HEK293T (cell line): ENCODE measurements at regions not wholly inside any gene's neighbourhood (a gene's known extent, or its start where the extent isn't known, plus 50 kb on each side); places are given as distances from the start of the nearest gene placed in this dataset.

Source experiments
- BHLHE40 ChIP-seq: fragments of 450-650 bp; IDR thresholded peaks from 2 replicates; pipeline ENCODE4 v1.6.1; 2016; ENCODE audit warnings: mild to moderate bottlenecking, moderate library complexity, borderline replicate concordance
- CTBP1 ChIP-seq: fragments of 450-650 bp; IDR thresholded peaks from 2 replicates; pipeline ENCODE4 v1.6.1; 2016; ENCODE audit warnings: borderline replicate concordance
- ELF4 ChIP-seq: fragments of 450-650 bp; IDR thresholded peaks from 2 replicates; pipeline ENCODE4 v1.6.1; 2017; ENCODE audit warnings: antibody characterized with exemption
- FOXA1 ChIP-seq: fragments of 450-650 bp; IDR thresholded peaks from 2 replicates; pipeline ENCODE4 v1.6.1; 2016; ENCODE audit warnings: mild to moderate bottlenecking
- FOXK2 ChIP-seq: fragments of 450-650 bp; IDR thresholded peaks from 2 replicates; pipeline ENCODE4 v1.6.1; 2016; ENCODE audit warnings: mild to moderate bottlenecking
- FOXM1 ChIP-seq: fragments of 450-650 bp; IDR thresholded peaks from 2 replicates; pipeline ENCODE4 v1.6.1; 2017; ENCODE audit warnings: mild to moderate bottlenecking, borderline replicate concordance
- HDGF ChIP-seq: fragments of 450-650 bp; IDR thresholded peaks from 2 replicates; pipeline ENCODE4 v1.6.1; 2017; ENCODE audit warnings: antibody characterized with exemption, borderline replicate concordance
- L3MBTL2 ChIP-seq: fragments of 450-650 bp; conservative IDR thresholded peaks from 2 replicates; pipeline ENCODE4 v1.6.1; 2016; ENCODE audit warnings: mild to moderate bottlenecking
- NFRKB ChIP-seq: fragments of 450-650 bp; IDR thresholded peaks from 2 replicates; pipeline ENCODE4 v1.6.1; 2016; ENCODE audit warnings: mild to moderate bottlenecking, moderate library complexity
- PKNOX1 ChIP-seq: fragments of 450-650 bp; IDR thresholded peaks from 2 replicates; pipeline ENCODE4 v1.6.1; 2016
- SP1 ChIP-seq: fragments of 450-650 bp; IDR thresholded peaks from 2 replicates; pipeline ENCODE4 v1.6.1; 2017
- SUZ12 ChIP-seq: fragments of 450-650 bp; IDR thresholded peaks from 2 replicates; pipeline ENCODE4 v1.6.1; 2016; ENCODE audit warnings: mild to moderate bottlenecking
- TARDBP ChIP-seq: fragments of 450-650 bp; IDR thresholded peaks from 2 replicates; pipeline ENCODE4 v1.6.1; 2016
- ZNF384 ChIP-seq: fragments of 450-650 bp; IDR thresholded peaks from 2 replicates; pipeline ENCODE4 v1.6.1; 2016

- TF ChIP-seq FOXM1 (no peak), SP1 (no peak), FOXK2 (no peak), HDGF (no peak), BHLHE40 (no peak), L3MBTL2 (no peak), ELF4 (no peak), CTBP1 (no peak), FOXA1 (no peak), PKNOX1 (no peak), ZNF384 (no peak), SUZ12 (no peak), NFRKB (no peak), TARDBP (no peak)
Measured at GRCh38 chr7:47713595-47713994, 131.7 kb upstream of the TNS3 start.
